ENCODE measurements at regions not wholly inside any gene's neighbourhood (a gene's known extent, or its start where the extent isn't known, plus 50 kb on each side); places are given as distances from the start of the nearest gene placed in this dataset.
"Not testable (repeated sequence)": the region's sequence is repeated elsewhere in the genome, so short reads cannot be mapped to it uniquely, and the experiment has no call there.

GRCh38 chr10:45518741-45519140 lies 144.7 kb downstream of the ALOX5 start:
- DNase-seq (ENCODE audit: low spot score) = no peak

- DNase-seq (ENCODE audit: low spot score) = no peak
Observed at GRCh38 chr10:45515630-45516029, 141.6 kb downstream of the ALOX5 start.

- DNase-seq (ENCODE audit: low spot score) = peak; percentile 37
Observed at GRCh38 chr10:45514291-45515270, 140.6 kb downstream of the ALOX5 start.

- no peak for DNase-seq (ENCODE audit: low spot score)
Observed at GRCh38 chr10:45513551-45513950, 139.5 kb downstream of the ALOX5 start.

- DNase-seq (ENCODE audit: low spot score) = not testable (repeated sequence)
Observed at GRCh38 chr10:45511926-45512325, 137.9 kb downstream of the ALOX5 start.

- DNase-seq (ENCODE audit: low spot score) = peak; percentile 71
Observed at GRCh38 chr10:45509491-45509890, 135.5 kb downstream of the ALOX5 start.

- no peak for DNase-seq (ENCODE audit: low spot score)
Observed at GRCh38 chr10:45505311-45505710, 131.3 kb downstream of the ALOX5 start.

- no peak for DNase-seq (ENCODE audit: low spot score)
Observed at GRCh38 chr10:45502458-45502857, 128.4 kb downstream of the ALOX5 start.

- no peak for DNase-seq (ENCODE audit: low spot score)
Observed at GRCh38 chr10:45501791-45502190, 127.8 kb downstream of the ALOX5 start.

GRCh38 chr10:45500798-45501197 lies 126.8 kb downstream of the ALOX5 start:
- no peak for DNase-seq (ENCODE audit: low spot score)

GRCh38 chr10:45500304-45500703 lies 126.3 kb downstream of the ALOX5 start:
- no peak for DNase-seq (ENCODE audit: low spot score)

- DNase-seq (ENCODE audit: low spot score) = peak; percentile 32
Observed at GRCh38 chr10:45495438-45496152, 121.6 kb downstream of the ALOX5 start.

All from kidney tubule cell (primary cell).